AG10803 (cell line): ENCODE measurements at regions not wholly inside any gene's neighbourhood (a gene's known extent, or its start where the extent isn't known, plus 50 kb on each side); places are given as distances from the start of the nearest gene placed in this dataset.

Experiments
- DNase-seq: peaks from one replicate; pipeline ENCODE4 v3.0.0; 2010; ENCODE audit warnings: low read depth
- H3K4me3 ChIP-seq: 2 replicates; pipeline ENCODE4 v1.5.1; 2011; ENCODE audit warnings: mild to moderate bottlenecking, low read length, control low read depth
- TF ChIP-seq, protein P1 (sequence below): conservative IDR thresholded peaks from 2 replicates; pipeline ENCODE4 v1.5.1; 2011; ENCODE audit warnings: mild to moderate bottlenecking, low read length, control low read depth, inconsistent platforms

DNA sequence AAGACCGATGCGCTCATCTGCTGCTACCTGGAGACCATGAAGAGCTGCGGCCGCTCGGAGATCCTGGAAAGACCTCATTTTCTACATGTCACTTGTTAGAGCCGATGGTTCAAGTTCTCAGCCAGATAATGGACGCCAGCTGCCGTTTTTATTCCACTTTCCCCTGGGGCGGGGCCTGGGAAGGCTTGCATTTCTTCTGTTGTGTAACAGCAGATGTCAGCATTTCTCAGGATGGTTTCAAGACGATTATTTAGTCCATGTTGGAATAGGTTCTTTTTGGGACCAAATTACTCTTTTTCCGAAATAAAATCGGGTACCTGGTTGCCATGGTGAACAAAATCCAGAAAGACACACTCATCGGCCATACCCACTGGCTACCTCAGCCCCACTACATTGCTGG lies 1418.3 kb downstream of the CDH11 start:
- TF ChIP-seq, protein P1, sequence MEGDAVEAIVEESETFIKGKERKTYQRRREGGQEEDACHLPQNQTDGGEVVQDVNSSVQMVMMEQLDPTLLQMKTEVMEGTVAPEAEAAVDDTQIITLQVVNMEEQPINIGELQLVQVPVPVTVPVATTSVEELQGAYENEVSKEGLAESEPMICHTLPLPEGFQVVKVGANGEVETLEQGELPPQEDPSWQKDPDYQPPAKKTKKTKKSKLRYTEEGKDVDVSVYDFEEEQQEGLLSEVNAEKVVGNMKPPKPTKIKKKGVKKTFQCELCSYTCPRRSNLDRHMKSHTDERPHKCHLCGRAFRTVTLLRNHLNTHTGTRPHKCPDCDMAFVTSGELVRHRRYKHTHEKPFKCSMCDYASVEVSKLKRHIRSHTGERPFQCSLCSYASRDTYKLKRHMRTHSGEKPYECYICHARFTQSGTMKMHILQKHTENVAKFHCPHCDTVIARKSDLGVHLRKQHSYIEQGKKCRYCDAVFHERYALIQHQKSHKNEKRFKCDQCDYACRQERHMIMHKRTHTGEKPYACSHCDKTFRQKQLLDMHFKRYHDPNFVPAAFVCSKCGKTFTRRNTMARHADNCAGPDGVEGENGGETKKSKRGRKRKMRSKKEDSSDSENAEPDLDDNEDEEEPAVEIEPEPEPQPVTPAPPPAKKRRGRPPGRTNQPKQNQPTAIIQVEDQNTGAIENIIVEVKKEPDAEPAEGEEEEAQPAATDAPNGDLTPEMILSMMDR = no peak
- no peak for DNase-seq

DNA sequence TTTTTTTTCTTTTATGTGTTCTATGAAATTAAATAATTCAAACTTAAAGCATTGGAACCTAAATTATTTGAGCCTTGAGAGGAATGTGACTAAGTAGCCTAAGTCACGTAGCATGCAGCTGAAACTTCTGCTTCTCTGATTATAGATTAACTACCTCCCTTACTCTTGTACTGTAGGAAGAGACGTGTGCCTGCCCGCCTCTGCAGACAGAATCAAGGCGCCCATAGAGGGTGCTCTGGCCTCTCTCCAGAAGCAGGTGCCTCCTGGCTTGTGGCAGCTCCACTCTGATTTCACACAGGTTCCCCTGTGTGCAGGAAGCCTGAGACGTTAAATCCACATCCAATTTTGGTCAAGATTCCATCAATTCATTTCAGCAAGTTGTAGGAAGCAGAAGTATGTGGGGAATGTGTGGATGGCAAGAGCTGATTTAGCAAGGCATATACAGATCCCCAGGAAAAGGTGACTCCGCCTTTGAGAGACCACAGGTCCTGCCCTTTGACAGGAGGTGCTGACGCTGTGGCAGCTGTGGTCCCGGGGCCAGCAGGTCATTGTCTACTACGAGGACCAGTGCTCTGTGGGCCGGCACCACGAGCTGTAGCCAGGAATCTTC lies 1418.8 kb downstream of the CDH11 start:
- TF ChIP-seq, protein P1 = no peak
- no peak overlapping the region for H3K4me3 ChIP-seq
- DNase-seq = no peak

More for the DNA sequence above, 1418.3 kb downstream of the CDH11 start:
- no peak overlapping the region for H3K4me3 ChIP-seq

DNA sequence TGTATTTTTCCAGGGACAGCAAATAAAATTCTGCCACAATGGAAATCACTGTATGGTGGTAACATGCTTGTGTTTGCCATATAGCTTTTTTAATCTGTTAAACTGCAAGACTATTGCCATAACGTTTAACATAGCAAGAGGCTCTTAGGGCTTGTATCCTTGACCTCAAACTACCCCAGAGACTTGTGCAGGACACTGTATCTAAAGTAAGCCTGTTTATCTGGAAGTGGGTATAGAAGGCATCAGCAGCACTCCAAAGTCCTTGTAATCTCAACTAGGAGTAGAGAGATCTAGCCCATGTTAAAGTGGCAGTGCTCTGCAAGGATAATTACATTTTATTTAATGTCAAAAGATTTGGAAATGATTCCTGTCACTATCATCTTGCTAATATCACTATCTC lies 1424.1 kb downstream of the CDH11 start:
- TF ChIP-seq, protein P1 = no peak
- DNase-seq = no peak
- H3K4me3 ChIP-seq = no peak overlapping the region

DNA sequence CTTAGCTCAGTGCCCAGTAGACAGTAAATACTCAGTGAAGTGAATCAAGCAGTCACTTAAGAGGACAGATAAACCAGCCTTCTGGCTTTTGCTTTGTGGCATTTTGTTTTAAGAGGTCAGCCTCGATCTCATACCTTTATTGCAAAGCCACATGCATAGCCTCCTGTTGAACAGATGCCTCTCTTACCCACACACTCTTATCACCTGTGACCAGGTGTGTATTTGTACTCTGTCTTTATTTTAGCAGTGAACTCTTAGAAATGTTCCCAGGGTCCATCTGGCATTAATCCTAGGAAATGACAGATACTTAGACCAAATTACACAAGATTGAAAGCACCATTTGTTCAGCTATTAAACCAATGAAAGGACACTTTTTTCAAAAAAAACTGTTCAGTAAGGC lies 1426.5 kb downstream of the CDH11 start:
- no peak overlapping the region for H3K4me3 ChIP-seq
- DNase-seq = no peak
- TF ChIP-seq, protein P1 = no peak

DNA sequence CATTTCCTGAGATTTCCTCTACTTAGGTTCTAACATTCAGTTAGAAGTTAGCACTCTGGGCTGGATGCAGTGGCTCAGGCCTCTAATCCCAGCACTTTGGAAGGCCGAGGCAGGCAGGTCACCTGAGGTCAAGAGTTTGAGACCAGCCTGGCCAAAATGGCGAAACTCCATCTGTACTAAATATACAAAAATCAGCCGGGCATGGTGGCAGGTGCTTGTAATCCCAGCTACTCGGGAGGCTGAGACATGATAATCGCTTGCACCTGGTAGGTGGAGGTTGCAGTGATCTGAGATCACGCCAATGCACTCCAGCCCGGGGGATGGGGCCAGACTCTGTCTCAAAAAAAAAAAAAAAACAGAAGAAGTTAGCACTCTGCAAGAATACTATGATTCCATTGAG lies 1430.9 kb downstream of the CDH11 start:
- H3K4me3 ChIP-seq = no peak overlapping the region
- DNase-seq = no peak
- TF ChIP-seq, protein P1 = no peak

DNA sequence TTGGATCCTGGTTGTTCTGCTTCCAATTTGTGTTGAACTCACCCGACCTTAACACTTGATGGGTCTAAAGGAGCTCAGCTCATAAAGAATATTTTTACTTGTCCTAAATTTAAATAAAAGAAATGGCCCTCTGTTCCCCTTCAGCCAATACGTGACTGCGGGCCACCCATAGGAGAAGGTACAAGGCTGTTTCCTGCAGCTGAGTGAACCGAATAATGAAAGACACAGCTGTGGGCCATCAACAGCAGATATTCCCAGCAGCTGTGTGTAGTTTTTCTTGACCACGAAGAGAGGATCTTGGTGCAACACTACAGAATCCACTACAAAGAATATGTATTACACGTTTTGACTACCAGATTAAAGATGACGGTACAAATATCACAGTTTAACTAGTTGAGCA lies 1431.6 kb downstream of the CDH11 start:
- TF ChIP-seq, protein P1 = no peak
- DNase-seq = no peak
- no peak overlapping the region for H3K4me3 ChIP-seq

DNA sequence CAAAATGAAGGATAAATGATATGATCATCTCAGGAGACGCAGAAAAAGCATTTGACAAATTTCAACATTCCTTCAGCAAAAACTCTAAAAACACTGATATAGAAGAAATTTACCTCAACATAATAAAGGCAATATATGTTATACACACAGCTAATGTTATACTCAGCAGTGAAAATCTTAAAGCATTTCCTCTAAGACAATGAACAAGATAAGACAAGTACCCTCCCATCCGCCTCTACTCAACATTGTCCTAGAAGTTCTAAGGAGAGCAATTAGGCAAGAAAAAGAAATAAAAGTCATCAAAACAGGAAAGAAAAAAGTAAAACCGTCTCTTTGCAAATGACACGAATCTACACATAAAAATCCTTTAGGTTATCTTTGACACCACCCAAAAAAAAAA lies 1432.8 kb downstream of the CDH11 start:
- DNase-seq = no peak

More for the DNA sequence above, 1432.8 kb downstream of the CDH11 start:
- TF ChIP-seq, protein P1 = no peak
- no peak overlapping the region for H3K4me3 ChIP-seq
